ENCODE measurements at regions not wholly inside any gene's neighbourhood (a gene's known extent, or its start where the extent isn't known, plus 50 kb on each side); places are given as distances from the start of the nearest gene placed in this dataset.
"Not testable (repeated sequence)": the region's sequence is repeated elsewhere in the genome, so short reads cannot be mapped to it uniquely, and the experiment has no call there.

DNA sequence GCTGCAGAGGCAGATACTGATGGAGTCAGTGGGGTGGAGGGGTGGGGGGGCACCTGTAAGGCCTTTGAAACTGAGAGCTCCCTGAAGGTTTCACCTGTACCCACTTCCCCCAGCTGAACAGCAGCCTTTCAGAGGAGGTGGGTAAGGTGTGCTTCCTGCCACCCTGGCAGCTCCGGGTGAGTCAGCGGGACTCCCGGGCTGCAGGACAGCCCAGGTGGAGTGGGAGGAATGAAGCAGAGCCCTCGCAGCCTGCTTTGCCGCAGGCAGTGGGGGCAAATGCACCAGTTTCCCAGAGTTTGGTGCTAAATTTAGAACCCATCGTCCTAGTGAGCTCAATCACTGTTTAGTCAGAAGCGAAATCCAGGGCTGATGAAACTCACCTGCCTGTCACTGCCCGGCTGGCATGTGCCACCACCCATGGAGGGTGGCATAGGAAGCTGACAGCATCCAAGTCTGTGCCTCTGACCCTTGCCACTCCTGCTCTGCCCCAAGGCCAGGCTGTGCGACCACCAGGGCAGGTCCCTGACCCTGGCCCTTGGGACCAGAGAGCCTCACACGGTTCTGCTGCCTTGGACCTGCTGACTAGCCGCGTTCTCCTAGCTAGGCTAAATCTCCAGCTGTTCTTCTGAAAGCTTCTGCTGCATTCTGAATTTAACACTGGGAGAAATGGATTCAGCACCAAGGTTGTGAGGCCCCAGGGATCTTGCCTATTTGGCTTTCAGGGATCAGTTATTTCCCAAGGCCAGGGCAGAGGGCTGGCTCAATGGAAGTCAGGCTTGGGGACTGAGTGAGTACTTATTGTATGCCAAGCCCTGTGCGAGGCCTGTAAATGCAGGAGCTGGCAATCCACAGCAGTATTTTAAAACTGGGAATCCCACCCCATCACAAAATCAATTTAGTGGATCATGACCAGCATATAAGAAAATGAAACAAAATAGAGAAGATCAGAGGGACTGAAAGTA, 67.3 kb upstream of the RASGRF1 start:
- Histone ChIP-seq H3K4me3 (ENCODE audit: severe bottlenecking) (no peak overlapping the region), H3K4me1 (ENCODE audit: insufficient read depth, poor library complexity, severe bottlenecking) (peaks cover 12% of the 10 kb centered on the region), H3K36me3 (ENCODE audit: low read depth) (no peaks in the 10 kb centered on the region), H3K27me3 (ENCODE audit: insufficient read depth, poor library complexity, severe bottlenecking) (no peaks in the 10 kb centered on the region), H3K27ac (ENCODE audit: poor library complexity, severe bottlenecking) (peak overlapping the region; percentile 5), H3K9me3 (ENCODE audit: severe bottlenecking) (no peaks in the 10 kb centered on the region)
- ATAC-seq (ENCODE audit: low read depth) (peak; percentile 98), DNase-seq (ENCODE audit: low spot score) (peak; percentile 97)
- TF ChIP-seq, protein P1, sequence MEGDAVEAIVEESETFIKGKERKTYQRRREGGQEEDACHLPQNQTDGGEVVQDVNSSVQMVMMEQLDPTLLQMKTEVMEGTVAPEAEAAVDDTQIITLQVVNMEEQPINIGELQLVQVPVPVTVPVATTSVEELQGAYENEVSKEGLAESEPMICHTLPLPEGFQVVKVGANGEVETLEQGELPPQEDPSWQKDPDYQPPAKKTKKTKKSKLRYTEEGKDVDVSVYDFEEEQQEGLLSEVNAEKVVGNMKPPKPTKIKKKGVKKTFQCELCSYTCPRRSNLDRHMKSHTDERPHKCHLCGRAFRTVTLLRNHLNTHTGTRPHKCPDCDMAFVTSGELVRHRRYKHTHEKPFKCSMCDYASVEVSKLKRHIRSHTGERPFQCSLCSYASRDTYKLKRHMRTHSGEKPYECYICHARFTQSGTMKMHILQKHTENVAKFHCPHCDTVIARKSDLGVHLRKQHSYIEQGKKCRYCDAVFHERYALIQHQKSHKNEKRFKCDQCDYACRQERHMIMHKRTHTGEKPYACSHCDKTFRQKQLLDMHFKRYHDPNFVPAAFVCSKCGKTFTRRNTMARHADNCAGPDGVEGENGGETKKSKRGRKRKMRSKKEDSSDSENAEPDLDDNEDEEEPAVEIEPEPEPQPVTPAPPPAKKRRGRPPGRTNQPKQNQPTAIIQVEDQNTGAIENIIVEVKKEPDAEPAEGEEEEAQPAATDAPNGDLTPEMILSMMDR (IDR thresholded peaks at IDR 0.05; ENCODE audit: poor library complexity, severe bottlenecking) = no peak

DNA sequence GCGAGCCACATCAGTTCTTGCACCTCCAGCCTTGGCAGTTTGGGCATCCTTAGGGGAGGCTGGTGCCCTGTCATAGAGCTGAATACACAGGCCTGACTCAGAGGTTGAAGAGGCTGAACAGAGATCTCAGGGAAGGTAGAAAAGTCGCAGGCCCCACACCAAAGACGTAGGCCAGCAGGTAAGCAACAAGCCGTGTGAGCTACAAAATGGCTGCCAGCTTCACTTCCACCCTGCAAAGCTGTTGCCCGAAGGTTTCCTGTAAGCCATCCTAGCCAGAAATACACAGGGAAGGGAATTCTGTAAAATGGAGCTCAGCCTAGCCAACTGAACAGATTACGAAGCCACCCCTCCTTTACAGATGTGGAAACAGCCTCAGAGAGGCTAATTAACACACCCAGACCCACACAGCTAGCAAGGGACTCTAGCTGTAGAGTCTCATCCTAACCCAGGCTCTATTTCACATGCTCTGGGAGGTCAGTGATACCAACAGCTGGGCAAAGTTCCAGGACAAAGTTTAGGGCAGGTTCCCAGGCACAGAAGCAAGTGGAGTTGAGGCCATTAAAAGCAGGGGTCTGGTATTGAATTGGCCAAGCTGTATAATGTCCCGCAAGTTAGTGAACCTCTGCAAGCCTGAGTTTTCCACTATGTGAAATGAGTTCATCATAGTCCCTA, 66.3 kb upstream of the RASGRF1 start:
- no peak overlapping the region for H3K27ac ChIP-seq (ENCODE audit: poor library complexity, severe bottlenecking)

DNA sequence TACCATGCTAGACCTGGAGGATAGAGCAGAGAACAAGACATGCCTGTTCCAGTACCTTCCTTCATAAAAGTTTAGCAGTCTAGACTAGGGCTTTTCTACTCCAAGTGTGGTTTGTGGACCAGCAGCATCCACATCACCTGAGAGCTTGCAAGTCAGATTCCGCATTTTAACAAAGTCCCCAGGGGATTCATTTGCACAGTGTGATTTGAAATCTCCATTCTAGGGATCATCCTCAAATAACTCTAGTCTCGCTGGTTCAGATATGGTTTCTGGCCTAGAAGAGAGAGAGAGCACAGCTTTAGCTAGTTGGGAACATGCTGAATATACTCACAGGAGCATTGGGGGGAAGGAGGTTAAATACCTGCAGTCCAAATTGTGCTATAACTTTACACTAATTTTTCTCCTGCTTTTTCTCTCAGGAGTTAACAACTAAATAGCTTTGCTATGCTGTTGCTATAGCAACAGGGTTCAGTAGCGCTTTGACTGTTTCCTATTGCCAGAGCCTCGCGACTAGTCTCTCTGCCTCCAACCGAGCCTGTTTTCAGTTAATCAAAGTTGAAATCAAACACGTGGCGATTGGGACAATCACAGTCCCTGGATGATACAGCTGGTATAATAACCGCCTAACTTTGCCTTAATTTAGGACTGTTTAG, 64.0 kb upstream of the RASGRF1 start:
- Histone ChIP-seq H3K4me1 (ENCODE audit: insufficient read depth, poor library complexity, severe bottlenecking) (peaks cover 12% of the 10 kb centered on the region), H3K4me3 (ENCODE audit: severe bottlenecking) (no peak overlapping the region), H3K9me3 (ENCODE audit: severe bottlenecking) (no peaks in the 10 kb centered on the region), H3K27me3 (ENCODE audit: insufficient read depth, poor library complexity, severe bottlenecking) (no peaks in the 10 kb centered on the region), H3K27ac (ENCODE audit: poor library complexity, severe bottlenecking) (no peak overlapping the region), H3K36me3 (ENCODE audit: low read depth) (no peaks in the 10 kb centered on the region)
- no peak for ATAC-seq (ENCODE audit: low read depth)
- DNase-seq (ENCODE audit: low spot score) = no peak
- TF ChIP-seq, protein P1 (IDR thresholded peaks at IDR 0.05; ENCODE audit: poor library complexity, severe bottlenecking) = no peak

More for the DNA sequence above, 66.3 kb upstream of the RASGRF1 start:
- no peaks in the 10 kb centered on the region for H3K9me3 ChIP-seq (ENCODE audit: severe bottlenecking)
- H3K36me3 ChIP-seq (ENCODE audit: low read depth) = no peaks in the 10 kb centered on the region
- DNase-seq (ENCODE audit: low spot score) = no peak
- no peak overlapping the region for H3K4me3 ChIP-seq (ENCODE audit: severe bottlenecking)
- no peak for ATAC-seq (ENCODE audit: low read depth)
- TF ChIP-seq, protein P1 (IDR thresholded peaks at IDR 0.05; ENCODE audit: poor library complexity, severe bottlenecking) = no peak
- H3K27me3 ChIP-seq (ENCODE audit: insufficient read depth, poor library complexity, severe bottlenecking) = no peaks in the 10 kb centered on the region
- H3K4me1 ChIP-seq (ENCODE audit: insufficient read depth, poor library complexity, severe bottlenecking) = peaks cover 12% of the 10 kb centered on the region

DNA sequence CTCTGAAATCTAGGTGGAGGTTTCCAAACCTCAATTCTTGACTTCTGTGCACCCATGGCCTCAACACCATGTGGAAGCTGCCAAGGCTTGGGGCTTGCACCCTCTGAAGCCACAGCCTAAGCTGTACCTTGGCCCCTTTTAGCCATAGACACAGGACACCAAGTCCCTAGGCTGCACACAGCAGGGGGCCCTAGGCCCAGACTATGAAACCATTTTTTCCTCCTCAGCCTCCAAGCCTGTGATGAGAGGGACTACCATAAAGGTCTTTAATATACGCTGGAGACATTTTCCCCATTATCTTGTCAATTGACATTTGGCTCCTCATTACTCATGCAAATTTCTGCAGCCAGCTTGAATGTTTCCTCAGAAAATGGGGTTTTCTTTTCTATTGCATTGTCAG, 53.7 kb upstream of the RASGRF1 start:
- H3K4me3 ChIP-seq (ENCODE audit: severe bottlenecking); H3K27me3 ChIP-seq (ENCODE audit: insufficient read depth, poor library complexity, severe bottlenecking); H3K4me1 ChIP-seq (ENCODE audit: insufficient read depth, poor library complexity, severe bottlenecking); ATAC-seq (ENCODE audit: low read depth); H3K36me3 ChIP-seq (ENCODE audit: low read depth); H3K27ac ChIP-seq (ENCODE audit: poor library complexity, severe bottlenecking); DNase-seq (ENCODE audit: low spot score); H3K9me3 ChIP-seq (ENCODE audit: severe bottlenecking): not testable (repeated sequence)

DNA sequence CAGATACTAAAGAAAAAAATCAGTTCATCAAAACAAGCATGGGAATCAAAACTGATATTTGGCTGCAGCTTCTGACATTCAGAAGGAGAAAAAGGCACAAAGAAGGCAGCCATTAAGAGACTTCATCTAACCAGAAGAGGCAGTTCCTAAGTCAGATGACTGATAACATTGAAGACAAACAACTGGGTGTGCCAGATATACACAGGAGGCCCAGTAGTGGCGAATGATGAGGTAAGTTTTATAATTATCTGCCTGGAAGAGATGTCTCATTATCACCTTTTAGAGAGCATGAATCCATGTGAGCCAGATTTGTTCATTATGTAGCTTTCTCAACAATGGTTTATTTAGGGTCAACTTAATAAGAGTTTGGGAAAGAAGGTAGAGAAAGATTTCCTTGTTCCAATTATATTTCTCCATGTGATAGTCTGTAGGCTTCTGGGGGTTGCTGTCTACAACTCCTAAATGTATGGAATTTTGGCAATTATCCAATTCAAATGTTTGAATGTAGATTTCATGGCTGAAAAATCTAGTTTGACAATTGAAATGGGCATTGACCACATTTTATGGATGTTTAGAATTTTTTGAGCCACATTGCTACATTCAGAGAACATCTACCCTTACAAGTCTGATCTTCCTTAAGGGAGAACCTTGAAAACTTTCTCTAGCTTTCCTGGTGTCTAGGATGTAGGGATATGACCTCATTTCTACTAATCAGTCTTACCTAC, 50.4 kb upstream of the RASGRF1 start:
- TF ChIP-seq, protein P1 (IDR thresholded peaks at IDR 0.05; ENCODE audit: poor library complexity, severe bottlenecking) = no peak
- no peaks in the 10 kb centered on the region for H3K36me3 ChIP-seq (ENCODE audit: low read depth)
- no peak overlapping the region for H3K4me3 ChIP-seq (ENCODE audit: severe bottlenecking)
- H3K27ac ChIP-seq (ENCODE audit: poor library complexity, severe bottlenecking) = no peak overlapping the region
- no peak for DNase-seq (ENCODE audit: low spot score)
- H3K27me3 ChIP-seq (ENCODE audit: insufficient read depth, poor library complexity, severe bottlenecking) = no peaks in the 10 kb centered on the region
- H3K4me1 ChIP-seq (ENCODE audit: insufficient read depth, poor library complexity, severe bottlenecking) = peaks cover 9% of the 10 kb centered on the region
- peaks cover 7% of the 10 kb centered on the region for H3K9me3 ChIP-seq (ENCODE audit: severe bottlenecking)
- ATAC-seq (ENCODE audit: low read depth) = peak; percentile 50; the same call in 1 of the 3 replicates

Measured in RWPE2 (cell line).